ENCODE measurements at regions not wholly inside any gene's neighbourhood (a gene's known extent, or its start where the extent isn't known, plus 50 kb on each side); places are given as distances from the start of the nearest gene placed in this dataset.
A peak's percentile ranks its signal among the peaks of the same experiment; 100 is the strongest.
"Not testable (repeated sequence)": the region's sequence is repeated elsewhere in the genome, so short reads cannot be mapped to it uniquely, and the experiment has no call there.

- no peak for DNase-seq
Measured at GRCh38 chr1:55793856-55794255, 578.7 kb upstream of the USP24 start.

DNA sequence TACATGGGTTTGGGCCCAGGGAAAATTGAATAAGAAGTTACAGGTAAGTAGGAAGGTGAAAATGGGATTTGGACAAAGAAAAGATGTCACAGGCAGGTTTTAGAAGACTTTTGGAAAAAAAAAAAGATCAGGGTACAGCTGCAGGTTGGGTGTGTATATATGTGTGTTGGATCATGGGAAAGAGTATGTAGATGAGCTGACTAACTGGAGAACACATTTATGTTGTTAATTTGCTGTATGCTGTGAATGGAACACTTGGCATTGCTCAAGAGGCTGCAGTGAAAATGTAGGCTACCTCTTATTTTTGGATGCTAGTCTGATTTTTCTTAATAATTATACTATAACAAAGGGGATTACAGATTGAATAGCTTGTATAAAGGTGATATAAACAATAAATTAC, 577.7 kb upstream of the USP24 start:
- DNase-seq, result no peak

DNA sequence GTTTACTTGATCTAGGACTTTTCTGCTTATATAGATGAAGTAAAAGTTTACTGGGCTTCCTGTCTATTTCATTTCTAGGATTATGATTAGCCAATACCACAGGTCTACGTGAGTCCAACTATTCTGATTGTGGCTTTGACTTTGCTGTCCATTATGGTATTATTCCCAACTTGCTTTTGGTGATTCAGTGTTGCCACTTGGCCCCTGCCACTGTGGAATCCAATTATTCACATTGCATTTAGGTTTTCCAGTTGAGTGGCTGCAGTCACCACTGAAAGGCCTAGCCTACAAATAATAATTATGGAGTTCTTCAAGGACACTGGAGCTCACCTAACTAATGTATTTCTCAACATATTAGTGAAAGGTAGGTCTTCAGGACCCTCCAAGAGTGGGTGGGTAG, 574.3 kb upstream of the USP24 start:
- no peak for DNase-seq

GRCh38 chr1:55786396-55786795, 571.2 kb upstream of the USP24 start:
- DNase-seq, result no peak

DNA sequence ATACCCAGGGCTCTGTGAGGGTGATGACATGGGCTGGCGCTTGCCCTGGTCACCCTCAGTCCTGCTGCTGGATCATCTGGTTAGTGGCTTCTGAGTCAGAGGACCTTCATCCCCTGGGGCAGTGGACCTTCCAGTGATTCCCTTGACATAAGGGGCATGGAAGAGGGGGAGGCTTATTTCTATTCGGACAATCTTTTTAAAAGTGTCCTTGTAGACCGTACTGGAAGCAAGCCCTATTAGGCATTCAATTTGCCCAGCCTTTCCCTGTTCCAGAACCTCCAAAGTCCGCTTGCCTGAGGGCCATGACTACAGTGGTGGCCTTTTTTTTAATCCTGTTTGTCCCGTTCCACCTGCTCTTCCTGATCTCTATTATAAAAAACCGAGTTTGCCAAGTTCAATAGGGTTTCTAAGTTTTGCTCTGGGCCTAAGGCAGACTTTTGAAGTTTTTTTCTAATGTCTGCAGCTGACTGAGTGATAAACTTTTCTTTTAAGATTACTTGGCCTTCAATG, 569.8 kb upstream of the USP24 start:
- DNase-seq, result not testable (repeated sequence)

DNA sequence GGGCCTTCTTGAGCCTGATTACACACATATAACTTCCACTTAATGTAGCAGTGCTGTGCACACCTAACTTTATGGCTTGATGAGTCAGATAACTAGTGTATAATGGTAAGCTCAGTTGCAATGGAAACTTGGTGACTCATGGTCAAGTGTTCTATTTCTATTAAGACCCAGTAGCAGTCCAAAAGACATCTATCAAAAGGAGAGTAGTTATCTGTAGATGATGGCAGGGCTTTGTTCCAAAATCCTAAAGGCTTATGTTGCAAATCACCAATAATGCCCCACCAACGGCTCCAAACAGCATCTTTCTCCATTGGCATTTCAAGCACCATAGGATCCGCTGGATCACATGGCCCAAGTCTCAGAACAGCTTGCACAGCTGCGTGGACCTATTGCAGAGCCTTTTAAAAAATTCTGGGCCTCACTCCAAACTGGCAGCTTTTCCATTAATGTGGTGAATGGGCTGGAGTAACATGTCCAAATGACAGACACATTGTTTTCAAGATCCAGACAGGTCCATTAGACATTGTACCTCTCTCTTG, 566.8 kb upstream of the USP24 start:
- peak; percentile 36 for DNase-seq

GRCh38 chr1:55781003-55781402, 565.8 kb upstream of the USP24 start:
- no peak for DNase-seq

DNA sequence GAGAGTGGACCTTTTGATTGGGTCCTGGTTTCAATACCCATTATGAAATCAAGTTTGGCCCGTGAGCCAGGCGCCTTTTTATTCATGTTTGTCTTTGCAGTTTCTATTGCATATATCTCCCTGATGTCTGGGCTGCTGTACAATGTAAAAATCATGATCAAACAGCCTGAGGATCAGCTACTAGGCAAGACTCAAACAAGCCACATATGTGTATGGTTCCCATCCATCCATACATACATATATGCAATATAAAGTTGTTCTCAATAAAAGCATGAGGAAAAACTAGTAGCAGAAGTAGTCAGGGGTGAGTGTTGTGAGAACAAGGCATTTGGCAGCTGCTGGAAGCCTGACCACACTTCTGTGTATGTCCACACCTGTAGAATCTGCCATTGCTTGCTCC, 562.4 kb upstream of the USP24 start:
- no peak for DNase-seq

DNA sequence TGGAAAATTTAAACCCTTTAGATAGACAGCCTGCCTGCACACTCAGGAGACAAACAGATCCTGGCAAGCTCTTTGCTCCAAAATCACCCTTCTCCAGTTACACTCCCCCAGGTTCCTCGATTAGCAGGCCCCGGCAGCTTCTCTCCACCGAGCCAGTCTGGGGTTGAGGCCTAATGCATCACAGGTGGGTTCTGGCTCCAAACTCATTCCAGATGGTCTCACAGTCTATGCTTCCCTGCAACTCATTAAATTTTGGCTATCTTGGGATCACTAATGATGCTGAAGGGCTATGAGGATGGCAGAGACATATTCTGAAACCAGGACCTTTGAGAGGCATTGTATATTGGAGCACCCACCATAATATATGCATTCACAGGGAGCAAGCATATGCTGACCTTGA, 559.8 kb upstream of the USP24 start:
- no peak for DNase-seq

DNA sequence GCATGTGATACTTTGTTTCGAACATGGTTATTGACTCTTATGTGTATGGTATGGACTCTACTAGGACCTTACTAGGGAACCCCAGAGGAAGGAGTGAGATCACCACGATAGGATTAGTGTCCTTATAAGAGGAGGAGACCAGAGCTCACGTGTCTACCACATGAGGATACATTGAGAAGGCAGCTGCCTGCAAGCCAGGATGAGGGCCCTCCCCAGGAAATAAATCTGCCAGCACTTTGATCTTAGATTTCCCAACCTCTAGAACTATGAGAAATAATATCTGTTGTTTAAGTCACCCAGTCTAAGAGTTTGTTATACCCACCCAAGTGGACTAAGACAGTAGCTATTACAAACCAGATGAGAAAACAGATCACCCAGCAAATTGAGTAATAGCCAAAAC, 559.3 kb upstream of the USP24 start:
- no peak for DNase-seq

DNA sequence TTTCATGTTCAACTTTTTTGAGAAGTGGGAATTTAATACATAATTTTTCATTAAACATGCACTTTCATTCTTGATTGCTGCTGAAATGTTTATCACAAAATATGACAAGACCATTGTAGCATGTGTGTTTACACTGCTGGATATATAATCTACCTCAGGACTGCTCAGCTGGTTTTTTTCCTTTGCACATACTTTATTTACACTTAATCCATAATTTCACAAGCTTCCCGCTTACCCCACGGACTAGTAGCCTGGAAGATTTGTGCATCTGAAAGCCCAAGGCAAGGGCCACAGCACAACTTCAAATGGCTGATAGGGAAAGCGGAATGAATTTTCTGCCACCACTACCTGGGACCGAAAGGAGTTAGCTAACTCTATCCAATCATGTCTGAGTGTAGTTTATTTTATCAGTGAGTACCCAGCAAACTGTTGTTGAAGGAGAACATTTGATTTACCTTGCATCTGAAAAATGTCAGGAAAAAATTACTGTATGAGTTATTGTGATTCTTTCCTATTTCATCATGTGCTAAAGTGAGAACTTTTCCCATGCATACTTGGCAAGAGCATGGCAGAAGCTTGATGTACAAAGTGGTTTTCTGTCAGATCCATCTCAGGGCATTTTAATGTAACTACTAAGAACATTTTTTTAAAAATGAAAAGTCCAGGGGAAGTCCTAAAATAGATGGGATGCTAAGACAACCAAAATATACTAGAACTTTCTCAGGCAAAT, 558.2 kb upstream of the USP24 start:
- DNase-seq, result no peak

GRCh38 chr1:55768327-55768952, 553.3 kb upstream of the USP24 start:
- DNase-seq, result no peak

GRCh38 chr1:55767171-55767570, 552.0 kb upstream of the USP24 start:
- no peak for DNase-seq

DNA sequence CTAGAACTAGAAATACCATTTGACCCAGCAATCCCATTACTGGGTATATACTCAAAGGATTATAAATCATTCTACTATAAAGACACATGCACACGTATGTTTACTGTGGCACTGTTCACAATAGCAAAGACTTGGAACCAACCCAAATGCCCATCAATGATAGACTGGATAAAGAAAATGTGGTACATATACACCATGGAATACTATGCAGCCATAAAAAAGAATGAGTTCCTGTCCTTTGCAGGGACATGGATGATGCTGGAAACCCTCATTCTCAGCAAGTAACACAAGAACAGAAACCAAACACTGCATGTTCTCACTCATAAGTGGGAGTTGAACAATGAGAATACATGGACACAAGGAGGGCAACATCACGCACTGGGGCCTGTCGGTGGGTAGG, 550.3 kb upstream of the USP24 start:
- not testable (repeated sequence) for DNase-seq

DNA sequence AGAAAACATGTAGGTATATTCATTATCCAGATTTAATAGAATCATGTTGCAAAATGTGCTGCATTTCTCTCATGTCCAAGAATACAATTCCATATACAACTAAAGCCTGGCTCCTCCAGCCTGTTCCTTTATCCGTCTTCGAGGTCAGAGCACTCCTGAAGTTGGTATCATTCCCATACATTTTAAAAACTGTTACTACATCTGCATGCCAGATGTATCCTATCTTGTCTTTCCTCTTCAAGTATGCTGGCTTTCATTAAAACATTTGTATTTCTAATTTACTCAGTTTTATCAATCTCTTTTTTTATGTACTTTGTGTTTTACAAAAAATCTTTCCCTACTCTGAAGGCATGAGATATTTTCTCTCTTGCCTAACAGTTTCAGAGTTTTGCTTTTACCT, 536.6 kb upstream of the USP24 start:
- DNase-seq, result no peak

DNA sequence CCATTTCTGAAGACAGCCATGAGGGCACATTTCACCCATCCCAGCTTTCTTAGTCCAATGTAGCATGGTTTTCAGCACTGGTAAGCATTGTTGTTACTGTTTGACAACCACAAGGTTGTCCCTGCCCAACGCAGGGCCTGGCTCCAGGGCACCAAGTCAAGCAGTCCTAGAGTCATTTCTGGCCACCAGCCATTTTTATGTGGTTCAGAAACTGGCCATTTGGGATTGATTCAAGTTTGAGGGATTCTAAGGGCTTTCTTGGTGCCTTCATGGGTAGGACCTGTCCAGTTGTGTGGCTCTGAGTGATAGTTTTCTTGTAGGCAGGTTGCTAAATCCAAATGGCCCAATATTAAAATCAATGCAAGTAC, 535.4 kb upstream of the USP24 start:
- no peak for DNase-seq

DNA sequence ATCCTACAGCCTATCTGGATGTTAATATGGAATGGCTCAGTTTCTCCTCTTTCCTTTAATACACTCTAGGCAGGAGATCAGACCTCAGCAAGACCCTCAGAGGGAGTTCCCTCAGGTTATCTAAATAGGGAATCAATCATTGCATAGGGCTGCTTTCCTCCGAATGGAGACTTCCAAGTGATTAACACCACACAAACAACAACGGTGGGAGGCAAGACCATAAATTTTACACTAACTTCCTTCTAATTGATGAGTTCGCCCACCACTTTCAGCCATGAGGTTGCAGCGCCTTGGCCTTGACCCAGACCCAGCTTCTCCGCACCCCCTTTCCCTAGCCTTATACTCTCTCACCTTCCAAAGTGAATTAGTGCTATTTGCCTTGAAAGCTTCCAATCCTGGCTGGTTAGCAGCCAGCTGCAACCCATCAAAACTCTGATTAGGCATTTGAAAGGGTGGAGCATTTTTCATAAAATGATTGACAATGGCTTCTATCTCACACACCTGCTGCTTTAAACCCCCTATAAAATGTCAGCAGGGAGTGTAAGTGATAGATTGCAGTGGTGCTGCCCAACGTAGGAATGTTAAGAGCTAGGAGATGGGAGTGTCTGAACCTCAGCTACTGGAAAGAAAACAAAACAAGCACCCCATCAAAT, 534.9 kb upstream of the USP24 start:
- no peak for DNase-seq

DNA sequence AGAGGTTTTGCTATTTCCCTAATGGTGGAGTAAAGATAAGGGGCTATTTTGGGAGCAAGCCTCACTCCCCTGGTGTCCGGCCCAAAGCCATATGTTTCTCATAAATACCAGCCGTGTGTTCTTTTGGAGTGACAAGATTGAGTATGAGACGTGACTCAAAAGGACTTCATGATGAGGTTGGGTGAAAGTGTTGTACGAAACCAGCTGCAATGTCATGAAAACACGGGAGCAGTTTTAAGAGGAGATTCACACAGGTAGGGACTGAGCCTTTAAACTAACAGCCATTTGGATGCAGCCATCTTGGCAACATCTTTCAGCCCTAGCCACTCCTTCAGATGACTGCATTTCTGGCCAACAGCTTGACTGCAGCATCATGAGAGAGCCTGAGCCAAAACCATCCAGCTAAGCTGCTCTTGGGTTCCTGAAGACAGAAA, 532.3 kb upstream of the USP24 start:
- DNase-seq, result no peak

GRCh38 chr1:55746710-55747109, 531.5 kb upstream of the USP24 start:
- DNase-seq, result no peak

DNA sequence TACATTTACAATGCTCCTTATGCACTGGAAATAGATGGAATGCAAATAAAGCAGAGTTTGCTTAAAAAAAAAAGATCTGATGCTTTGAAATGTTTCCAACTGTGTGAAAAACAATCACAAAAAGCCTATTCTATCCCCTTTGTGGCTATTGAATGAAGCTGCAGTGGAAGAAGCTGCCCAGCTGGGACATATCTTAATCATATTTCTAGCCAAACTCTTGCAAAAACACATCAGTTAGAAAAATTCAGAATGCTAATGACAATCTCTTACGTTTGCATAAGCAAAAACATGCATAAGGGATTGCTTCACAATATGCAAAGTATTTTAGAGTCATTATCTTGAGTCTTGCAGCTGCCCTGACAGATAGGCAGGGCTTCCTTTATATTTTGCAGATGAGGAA, 526.4 kb upstream of the USP24 start:
- DNase-seq, result no peak

GRCh38 chr1:55735106-55735505, 519.9 kb upstream of the USP24 start:
- DNase-seq, result no peak

DNA sequence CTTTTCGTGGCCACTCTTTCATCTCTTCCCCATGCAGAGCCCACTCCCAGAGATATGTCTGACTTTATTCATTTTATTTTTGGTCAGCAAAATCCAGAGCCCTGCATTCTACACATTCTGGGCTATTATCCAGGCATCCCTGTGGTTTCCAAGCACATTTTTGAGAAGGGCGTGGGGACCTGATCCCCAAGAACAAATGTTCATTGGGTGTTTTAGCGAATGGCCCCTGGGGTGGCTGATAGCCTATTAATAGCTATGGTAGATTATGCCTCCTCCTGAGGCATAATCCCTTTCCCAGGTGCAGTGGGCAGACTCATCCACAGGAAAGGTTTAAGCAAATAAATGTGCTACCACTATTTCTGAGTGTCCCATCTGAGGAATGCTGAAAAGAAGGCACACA, 511.8 kb upstream of the USP24 start:
- no peak for DNase-seq

- no peak for DNase-seq
Measured at GRCh38 chr1:55725378-55725777, 510.2 kb upstream of the USP24 start.
